ENCODE measurements at regions not wholly inside any gene's neighbourhood (a gene's known extent, or its start where the extent isn't known, plus 50 kb on each side); places are given as distances from the start of the nearest gene placed in this dataset.
"Not testable (repeated sequence)": the region's sequence is repeated elsewhere in the genome, so short reads cannot be mapped to it uniquely, and the experiment has no call there.

GRCh38 chr2:183919926-183920325 lies 678.4 kb upstream of the ZNF804A start:
- no peak for DNase-seq (ENCODE audit: low read depth)

- no peak for DNase-seq (ENCODE audit: low read depth)
These were observed 673.0 kb upstream of the ZNF804A start for GRCh38 chr2:183925281-183925680.

- no peak for DNase-seq (ENCODE audit: low read depth)
These were observed 671.9 kb upstream of the ZNF804A start for GRCh38 chr2:183926433-183926832.

GRCh38 chr2:183927406-183928325 lies 670.7 kb upstream of the ZNF804A start:
- DNase-seq (ENCODE audit: low read depth), result no peak

- DNase-seq (ENCODE audit: low read depth), result no peak
These were observed 663.3 kb upstream of the ZNF804A start for GRCh38 chr2:183935005-183935404.

GRCh38 chr2:183937220-183937619 lies 661.1 kb upstream of the ZNF804A start:
- DNase-seq (ENCODE audit: low read depth), result no peak

- no peak for DNase-seq (ENCODE audit: low read depth)
These were observed 652.1 kb upstream of the ZNF804A start for GRCh38 chr2:183946193-183946592.

GRCh38 chr2:183948861-183949260 lies 649.5 kb upstream of the ZNF804A start:
- DNase-seq (ENCODE audit: low read depth), result no peak

GRCh38 chr2:183950673-183951072 lies 647.7 kb upstream of the ZNF804A start:
- DNase-seq (ENCODE audit: low read depth), result no peak

GRCh38 chr2:183951630-183952029 lies 646.7 kb upstream of the ZNF804A start:
- DNase-seq (ENCODE audit: low read depth), result no peak

- no peak for DNase-seq (ENCODE audit: low read depth)
These were observed 645.6 kb upstream of the ZNF804A start for GRCh38 chr2:183952741-183953140.

- DNase-seq (ENCODE audit: low read depth), result no peak
These were observed 634.7 kb upstream of the ZNF804A start for GRCh38 chr2:183963609-183964008.

GRCh38 chr2:183964565-183964964 lies 633.8 kb upstream of the ZNF804A start:
- DNase-seq (ENCODE audit: low read depth), result no peak

GRCh38 chr2:183967756-183968155 lies 630.6 kb upstream of the ZNF804A start:
- DNase-seq (ENCODE audit: low read depth), result no peak

GRCh38 chr2:183975676-183976075 lies 622.7 kb upstream of the ZNF804A start:
- not testable (repeated sequence) for DNase-seq (ENCODE audit: low read depth)

- DNase-seq (ENCODE audit: low read depth), result no peak
These were observed 613.5 kb upstream of the ZNF804A start for GRCh38 chr2:183984871-183985270.

- no peak for DNase-seq (ENCODE audit: low read depth)
These were observed 606.4 kb upstream of the ZNF804A start for GRCh38 chr2:183991968-183992367.

GRCh38 chr2:183993052-183993451 lies 605.3 kb upstream of the ZNF804A start:
- no peak for DNase-seq (ENCODE audit: low read depth)

- no peak for DNase-seq (ENCODE audit: low read depth)
These were observed 602.7 kb upstream of the ZNF804A start for GRCh38 chr2:183995632-183996031.

- DNase-seq (ENCODE audit: low read depth), result no peak
These were observed 601.2 kb upstream of the ZNF804A start for GRCh38 chr2:183996825-183997793.

- DNase-seq (ENCODE audit: low read depth), result no peak
These were observed 600.1 kb upstream of the ZNF804A start for GRCh38 chr2:183998041-183998796.

GRCh38 chr2:183998797-183999190 lies 599.5 kb upstream of the ZNF804A start:
- DNase-seq (ENCODE audit: low read depth), result no peak

Measured in fibroblast of gingiva (primary cell).